Body of pancreas (tissue), 4 donors: ENCODE measurements at regions not wholly inside any gene's neighbourhood (a gene's known extent, or its start where the extent isn't known, plus 50 kb on each side); places are given as distances from the start of the nearest gene placed in this dataset.

Source experiments
- ATAC-seq: fragments of 150-250 bp; one replicate; pipeline ENCODE4 v1.9.1; 2016
- DNase-seq, 4 donors: peaks; one replicate each; pipeline ENCODE4 v3.0.0-alpha.2; 2019
- H3K27ac ChIP-seq, 4 donors: fragments of 200-600 bp; sonication (generic); 1 replicate in 3 of 4; 2 replicates in 1 of 4; pipeline versions ENCODE4 v1.5.1 to v1.6.1; 2016 to 2019; ENCODE audit warnings: mild to moderate bottlenecking in 1 of 4, mixed read lengths in 1 of 4, moderate library complexity in 1 of 4
- H3K27me3 ChIP-seq, 2 donors: fragments of 200-600 bp; sonication (generic); one replicate each; pipeline ENCODE4 v1.6.0; 2016; ENCODE audit warnings: mild to moderate bottlenecking in 1 of 2
- H3K36me3 ChIP-seq, 2 donors: fragments of 200-600 bp; sonication (generic); replicated peaks in 1 of 2; 2 replicates each; pipeline ENCODE4 v1.5.1; 2016; ENCODE audit warnings: low read depth in 2 of 2; ENCODE audit not compliant: insufficient read depth in 1 of 2
- H3K4me1 ChIP-seq: fragments of 200-600 bp; sonication (generic); one replicate; pipeline ENCODE4 v1.6.0; 2016
- H3K4me3 ChIP-seq, 2 donors: fragments of 200-600 bp; sonication (generic); 1 replicate in 1 of 2; 2 replicates in 1 of 2; pipeline ENCODE4 v1.5.1; 2016 to 2019
- H3K9me3 ChIP-seq, 3 donors: fragments of 200-600 bp; sonication (generic); 1 replicate in 2 of 3; 2 replicates in 1 of 3; pipeline ENCODE4 v1.5.1; 2016
- POLR2A ChIP-seq, 3 donors: fragments of 450-650 bp; IDR thresholded peaks; one replicate each; pipeline ENCODE4 v1.6.1; 2016; ENCODE audit warnings: antibody characterized with exemption in 3 of 3, mild to moderate bottlenecking in 2 of 3
- WGBS, 2 donors: methylation state at CpG; one replicate each; pipeline ENCODE4 v1.1.5; 2017; 5-methylcytosine and 5-hydroxymethylcytosine counted together
- intact Hi-C: fragments of 100-400 bp; cut with DNase I; formaldehyde crosslinking; loops from one replicate; pipeline ENCODE4 v1.15.1; 2023
- TF ChIP-seq, protein P1 (sequence below), 7 experiments: fragments of 450-650 bp in 4 of 7; fragments of 200-600 bp in 3 of 7; sonication (generic) in 3 of 7; IDR thresholded peaks; one replicate each; pipeline ENCODE4 v1.5.1; 2016 to 2019; ENCODE audit warnings: antibody characterized with exemption in 7 of 7

DNA sequence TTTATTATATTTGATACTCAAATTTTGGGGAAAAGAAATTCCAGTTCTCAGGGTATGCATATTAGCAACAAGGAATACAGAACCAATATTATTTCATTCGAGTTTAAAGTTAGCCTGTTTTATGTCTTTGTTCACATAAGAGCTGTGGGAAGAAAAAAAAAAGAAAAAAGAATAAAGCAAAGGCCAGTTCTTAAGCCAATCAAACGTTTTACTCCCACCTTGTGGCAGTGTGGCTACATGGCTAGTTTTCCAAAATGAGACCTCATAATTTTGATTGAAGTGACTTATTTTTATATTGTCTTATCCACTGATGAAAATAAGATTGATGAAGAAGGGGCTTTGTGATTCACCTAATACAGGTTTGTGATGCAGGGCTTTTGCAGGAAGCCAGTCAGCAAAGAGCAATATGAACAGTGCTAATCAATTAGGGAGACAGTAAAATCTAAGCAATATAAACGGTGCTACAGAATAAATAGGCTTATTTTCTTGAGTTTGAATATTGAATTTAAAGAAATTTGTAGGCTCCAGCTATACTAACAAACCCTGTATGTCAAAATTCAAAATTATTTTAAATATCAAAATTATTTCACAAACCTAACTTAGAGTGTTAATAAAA lies 624.1 kb upstream of the FOXG1 start:
- DNase-seq (no peak), ATAC-seq (no peak)
- no peak for TF ChIP-seq POLR2A (IDR thresholded peaks at IDR 0.05)
- TF ChIP-seq, protein P1, sequence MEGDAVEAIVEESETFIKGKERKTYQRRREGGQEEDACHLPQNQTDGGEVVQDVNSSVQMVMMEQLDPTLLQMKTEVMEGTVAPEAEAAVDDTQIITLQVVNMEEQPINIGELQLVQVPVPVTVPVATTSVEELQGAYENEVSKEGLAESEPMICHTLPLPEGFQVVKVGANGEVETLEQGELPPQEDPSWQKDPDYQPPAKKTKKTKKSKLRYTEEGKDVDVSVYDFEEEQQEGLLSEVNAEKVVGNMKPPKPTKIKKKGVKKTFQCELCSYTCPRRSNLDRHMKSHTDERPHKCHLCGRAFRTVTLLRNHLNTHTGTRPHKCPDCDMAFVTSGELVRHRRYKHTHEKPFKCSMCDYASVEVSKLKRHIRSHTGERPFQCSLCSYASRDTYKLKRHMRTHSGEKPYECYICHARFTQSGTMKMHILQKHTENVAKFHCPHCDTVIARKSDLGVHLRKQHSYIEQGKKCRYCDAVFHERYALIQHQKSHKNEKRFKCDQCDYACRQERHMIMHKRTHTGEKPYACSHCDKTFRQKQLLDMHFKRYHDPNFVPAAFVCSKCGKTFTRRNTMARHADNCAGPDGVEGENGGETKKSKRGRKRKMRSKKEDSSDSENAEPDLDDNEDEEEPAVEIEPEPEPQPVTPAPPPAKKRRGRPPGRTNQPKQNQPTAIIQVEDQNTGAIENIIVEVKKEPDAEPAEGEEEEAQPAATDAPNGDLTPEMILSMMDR (IDR thresholded peaks at IDR 0.05), result no peak
- Histone ChIP-seq H3K4me1 (no peaks in the 10 kb centered on the region), H3K27me3 (no peaks in the 10 kb centered on the region), H3K36me3 (no peaks in the 10 kb centered on the region), H3K27ac (no peak overlapping the region), H3K4me3 (no peak overlapping the region), H3K9me3 (no peaks in the 10 kb centered on the region)
- WGBS, 2 donors, result 6 to 7% methylated on average over 3 of the region's 3 CpGs
- intact Hi-C loops, result no loop called here

DNA sequence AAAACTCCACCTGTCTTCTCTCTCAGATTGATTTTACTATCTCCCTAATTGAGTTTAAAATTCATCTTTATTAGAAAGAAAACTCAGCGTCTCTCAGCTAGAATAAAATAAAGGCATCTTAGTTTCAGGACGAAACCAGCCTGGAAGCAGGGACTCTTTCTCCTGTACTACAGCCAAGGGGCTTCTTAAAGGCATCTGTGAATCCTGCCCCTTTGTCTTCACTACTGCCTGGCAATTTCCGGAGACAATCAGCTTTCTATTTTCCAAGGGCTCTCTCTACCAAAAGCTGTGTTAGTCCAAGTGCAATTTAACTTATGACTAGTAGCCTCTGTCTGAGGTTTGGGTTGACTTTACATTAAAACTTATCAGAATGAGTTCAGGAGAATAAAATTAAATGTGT lies 623.3 kb upstream of the FOXG1 start:
- Histone ChIP-seq H3K4me3 (no peak overlapping the region), H3K27me3 (no peaks in the 10 kb centered on the region), H3K27ac (no peak overlapping the region), H3K36me3 (no peaks in the 10 kb centered on the region), H3K9me3 (no peaks in the 10 kb centered on the region), H3K4me1 (no peaks in the 10 kb centered on the region)
- no peak for DNase-seq
- WGBS, 2 donors, result 22 to 25% methylated on average over 3 of the region's 3 CpGs
- ATAC-seq, result no peak
- intact Hi-C loops, result no loop called here
- TF ChIP-seq, protein P1 (IDR thresholded peaks at IDR 0.05), result no peak
- no peak for TF ChIP-seq POLR2A (IDR thresholded peaks at IDR 0.05)

DNA sequence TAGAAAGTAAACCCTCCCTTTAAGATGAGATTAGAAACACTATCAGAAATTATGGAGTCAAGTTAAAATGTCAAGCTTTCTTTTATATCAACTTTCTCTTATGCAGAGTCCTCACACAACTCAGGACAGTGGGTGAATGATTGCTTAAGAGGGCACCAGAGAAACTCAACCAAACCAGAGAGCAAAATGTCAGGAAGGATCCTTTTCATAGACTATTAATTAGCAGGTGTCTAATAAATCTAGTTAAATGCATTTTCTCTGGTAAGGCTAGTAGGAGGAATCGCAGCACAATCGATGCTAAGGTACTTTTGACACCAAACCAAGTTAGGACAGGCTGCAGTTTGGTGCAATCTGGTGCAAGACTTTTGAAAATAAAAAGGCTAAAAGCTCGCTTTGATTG lies 614.7 kb upstream of the FOXG1 start:
- DNase-seq, result no peak
- no peak for TF ChIP-seq POLR2A (IDR thresholded peaks at IDR 0.05)
- TF ChIP-seq, protein P1 (IDR thresholded peaks at IDR 0.05), result no peak
- no peak overlapping the region for H3K4me3 ChIP-seq
- H3K27ac ChIP-seq, result no peak overlapping the region
- no peaks in the 10 kb centered on the region for H3K36me3 ChIP-seq
- H3K4me1 ChIP-seq, result no peaks in the 10 kb centered on the region
- H3K27me3 ChIP-seq, result no peaks in the 10 kb centered on the region
- intact Hi-C loops, result no loop called here
- 46 to 58% methylated on average over 3 of the region's 3 CpGs for whole genome bisulfite sequencing, 2 donors
- no peak for ATAC-seq
- H3K9me3 ChIP-seq, result no peaks in the 10 kb centered on the region

DNA sequence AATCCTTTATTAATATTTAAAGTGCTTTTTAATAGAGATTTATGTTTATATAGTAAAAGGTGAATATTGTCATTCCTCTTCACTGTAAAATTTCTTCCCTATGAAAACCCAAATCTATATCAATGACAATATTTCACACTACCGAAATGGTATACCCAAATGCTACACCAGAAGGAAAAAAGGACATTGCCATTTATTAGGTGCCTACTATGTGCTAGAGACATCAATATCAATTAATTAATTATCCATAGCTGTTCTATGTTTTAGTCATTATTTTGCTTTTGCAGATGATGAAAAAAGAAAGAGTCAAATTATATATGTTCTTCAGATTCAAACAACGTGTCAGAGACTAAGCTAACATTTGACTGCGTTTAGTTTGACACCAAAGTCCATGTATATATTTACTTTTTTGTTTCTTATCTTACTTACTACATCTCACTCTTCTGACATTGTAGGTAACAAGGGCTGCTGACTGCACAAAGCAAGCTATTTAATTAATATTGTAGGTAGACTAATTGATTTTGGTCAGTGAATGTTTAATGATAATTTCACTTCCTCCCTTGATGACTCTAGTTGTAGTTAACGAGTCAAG lies 614.0 kb upstream of the FOXG1 start:
- H3K4me1 ChIP-seq, result no peaks in the 10 kb centered on the region
- H3K36me3 ChIP-seq, result no peaks in the 10 kb centered on the region
- H3K4me3 ChIP-seq, result no peak overlapping the region
- no peaks in the 10 kb centered on the region for H3K27me3 ChIP-seq
- H3K9me3 ChIP-seq, result no peaks in the 10 kb centered on the region
- intact Hi-C loops, result no loop called here
- H3K27ac ChIP-seq, result no peak overlapping the region
- no peak for DNase-seq
- TF ChIP-seq POLR2A (IDR thresholded peaks at IDR 0.05), result no peak
- TF ChIP-seq, protein P1 (IDR thresholded peaks at IDR 0.05), result no peak
- ATAC-seq, result no peak
- WGBS, 2 donors, result 20 to 22% methylated on average over 4 of the region's 4 CpGs

DNA sequence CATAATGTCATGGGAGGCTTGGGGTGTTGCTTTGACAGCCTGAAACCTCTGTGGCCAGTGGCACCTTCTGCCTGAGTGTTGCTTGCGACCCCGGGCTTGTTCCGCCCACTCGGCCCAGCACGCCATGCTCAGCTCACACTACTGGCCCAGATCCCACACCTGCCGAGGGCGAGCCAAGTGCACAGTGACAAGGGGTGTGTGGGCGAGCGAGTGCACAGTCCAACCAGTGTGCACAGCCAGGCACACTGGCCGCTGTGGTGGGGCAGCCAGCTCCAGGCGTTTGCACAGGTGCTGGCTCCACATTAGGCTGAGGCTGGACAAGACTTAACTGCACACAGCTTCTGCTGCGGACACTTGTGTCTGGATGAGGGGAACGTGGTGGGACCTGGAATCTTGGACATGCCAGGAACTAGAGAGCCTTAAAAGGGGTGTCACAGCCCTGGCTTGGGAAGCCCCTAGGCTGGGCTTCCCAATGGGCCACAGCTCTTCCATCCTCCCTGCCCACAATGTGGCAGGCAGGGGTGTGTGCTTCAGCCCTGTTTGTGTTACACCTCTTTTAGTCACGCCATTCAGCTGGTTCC lies 609.2 kb upstream of the FOXG1 start:
- 64 to 84% methylated on average over 9 to 14 of the region's 14 CpGs for WGBS, 2 donors
- Histone ChIP-seq H3K27ac (no peak overlapping the region), H3K27me3 (no peaks in the 10 kb centered on the region), H3K9me3 (no peaks in the 10 kb centered on the region), H3K4me3 (no peak overlapping the region), H3K4me1 (no peaks in the 10 kb centered on the region), H3K36me3 (no peaks in the 10 kb centered on the region)
- TF ChIP-seq, protein P1 (IDR thresholded peaks at IDR 0.05), result no peak
- no peak for TF ChIP-seq POLR2A (IDR thresholded peaks at IDR 0.05)
- ATAC-seq (no peak), DNase-seq (no peak)
- intact Hi-C loops, result no loop called here
